ENCODE measurements at regions not wholly inside any gene's neighbourhood (a gene's known extent, or its start where the extent isn't known, plus 50 kb on each side); places are given as distances from the start of the nearest gene placed in this dataset.

- no peaks in the 10 kb centered on the region for H4K20me1 ChIP-seq (ENCODE audit: control insufficient read depth, extremely low read depth, insufficient read depth, low read length)
- no peak overlapping the region for H3K4me3 ChIP-seq (replicated peaks in 1 of 4; ENCODE audit: control extremely low read depth in 1 of 4, insufficient read depth in 1 of 4, low read depth in 3 of 4, low read length in 4 of 4)
- no peak overlapping the region for H3K4me2 ChIP-seq (ENCODE audit: extremely low read depth, insufficient read depth, low read length)
- no peak overlapping the region for H2AFZ ChIP-seq (ENCODE audit: low read length)
- no peak overlapping the region for H3K9ac ChIP-seq (ENCODE audit: insufficient read depth, low read length)
- TF ChIP-seq EZH2 (IDR thresholded peaks at IDR 0.05; ENCODE audit: low read length, missing control alignments) (no peak), CTCF (conservative IDR thresholded peaks at IDR 0.05 in 1 of 2, IDR thresholded peaks at IDR 0.05 in 1 of 2; ENCODE audit: low read depth in 1 of 2, low read length in 2 of 2) (no peak)
- no peaks in the 10 kb centered on the region for H3K79me2 ChIP-seq (ENCODE audit: control insufficient read depth, insufficient read depth, low read length)
- H3K27ac ChIP-seq (ENCODE audit: insufficient read depth, low read length) = no peak overlapping the region
- no peaks in the 10 kb centered on the region for H3K4me1 ChIP-seq (ENCODE audit: control insufficient read depth, extremely low read depth, insufficient read depth, low read length)
- no peaks in the 10 kb centered on the region for H3K36me3 ChIP-seq (ENCODE audit: control insufficient read depth, insufficient read depth, low read length)
- no peak for DNase-seq (ENCODE audit: low read depth in 2 of 2)
- H3K9me3 ChIP-seq (ENCODE audit: control insufficient read depth, insufficient read depth, low read depth, low read length) = no peaks in the 10 kb centered on the region
- peaks cover 4% of the 10 kb centered on the region for H3K27me3 ChIP-seq (ENCODE audit: control insufficient read depth, insufficient read depth, low read length)
Measured at GRCh38 chr17:77687921-77688320, 270.6 kb upstream of the TNRC6C start.

GRCh38 chr17:77688369-77688768 is 270.1 kb upstream of the TNRC6C start:
- no peaks in the 10 kb centered on the region for H3K9me3 ChIP-seq (ENCODE audit: control insufficient read depth, insufficient read depth, low read depth, low read length)
- no peaks in the 10 kb centered on the region for H3K79me2 ChIP-seq (ENCODE audit: control insufficient read depth, insufficient read depth, low read length)
- H4K20me1 ChIP-seq (ENCODE audit: control insufficient read depth, extremely low read depth, insufficient read depth, low read length) = no peaks in the 10 kb centered on the region
- no peak for DNase-seq (ENCODE audit: low read depth in 2 of 2)
- peaks cover 4% of the 10 kb centered on the region for H3K27me3 ChIP-seq (ENCODE audit: control insufficient read depth, insufficient read depth, low read length)
- H3K36me3 ChIP-seq (ENCODE audit: control insufficient read depth, insufficient read depth, low read length) = no peaks in the 10 kb centered on the region
- no peak overlapping the region for H3K9ac ChIP-seq (ENCODE audit: insufficient read depth, low read length)
- H3K4me2 ChIP-seq (ENCODE audit: extremely low read depth, insufficient read depth, low read length) = no peak overlapping the region
- H3K27ac ChIP-seq (ENCODE audit: insufficient read depth, low read length) = no peak overlapping the region
- H2AFZ ChIP-seq (ENCODE audit: low read length) = no peak overlapping the region
- no peak overlapping the region for H3K4me3 ChIP-seq (replicated peaks in 1 of 4; ENCODE audit: control extremely low read depth in 1 of 4, insufficient read depth in 1 of 4, low read depth in 3 of 4, low read length in 4 of 4)
- no peaks in the 10 kb centered on the region for H3K4me1 ChIP-seq (ENCODE audit: control insufficient read depth, extremely low read depth, insufficient read depth, low read length)
- TF ChIP-seq EZH2 (IDR thresholded peaks at IDR 0.05; ENCODE audit: low read length, missing control alignments) = no peak

DNA sequence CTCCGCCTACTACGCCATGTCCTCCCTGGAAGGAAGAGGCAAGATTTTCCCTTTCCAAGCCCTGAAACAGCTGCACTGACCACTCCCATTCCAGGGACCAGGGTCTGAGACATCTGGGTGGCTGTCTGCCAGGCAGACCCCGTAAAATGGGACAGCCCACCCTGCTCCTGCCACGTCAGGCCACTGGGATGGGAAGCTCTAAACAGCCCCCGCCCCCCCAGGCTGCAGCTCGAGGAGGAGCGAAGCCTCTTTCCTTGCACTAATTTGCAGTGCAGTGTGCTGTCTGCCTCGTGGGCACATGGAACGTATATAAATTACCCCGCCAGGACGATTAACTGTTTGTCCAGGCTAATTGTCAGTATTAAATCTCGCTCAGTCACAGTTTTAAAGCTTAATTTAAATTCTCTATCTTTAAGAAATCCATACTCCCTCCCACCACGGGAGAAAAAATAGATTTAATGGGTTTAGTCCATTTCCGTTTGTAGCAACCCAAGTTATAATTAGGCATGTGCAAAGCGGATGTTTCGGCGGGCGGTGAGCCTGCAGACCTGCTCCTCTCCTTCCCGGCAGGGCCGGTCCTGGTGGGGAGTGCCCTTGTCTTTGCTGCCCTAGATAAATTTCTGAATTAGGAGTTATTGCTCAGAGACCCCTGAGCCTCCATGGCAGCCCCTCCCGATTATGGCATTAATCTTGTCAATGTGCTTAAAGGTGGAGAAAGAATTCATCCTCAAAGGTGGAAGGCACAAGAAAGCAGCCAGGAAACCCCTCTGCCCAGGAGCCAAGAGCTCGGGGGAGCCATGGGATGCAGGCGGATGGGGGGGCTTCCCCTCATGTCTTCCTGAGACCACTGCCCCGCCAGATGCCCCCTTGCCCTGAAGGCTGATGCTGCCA is 268.0 kb upstream of the TNRC6C start:
- no peaks in the 10 kb centered on the region for H3K4me1 ChIP-seq (ENCODE audit: control insufficient read depth, extremely low read depth, insufficient read depth, low read length)
- H2AFZ ChIP-seq (ENCODE audit: low read length) = no peak overlapping the region
- no peak overlapping the region for H3K4me3 ChIP-seq (replicated peaks in 1 of 4; ENCODE audit: control extremely low read depth in 1 of 4, insufficient read depth in 1 of 4, low read depth in 3 of 4, low read length in 4 of 4)
- TF ChIP-seq EZH2 (IDR thresholded peaks at IDR 0.05; ENCODE audit: low read length, missing control alignments) (no peak), CTCF (conservative IDR thresholded peaks at IDR 0.05 in 1 of 2, IDR thresholded peaks at IDR 0.05 in 1 of 2; ENCODE audit: low read depth in 1 of 2, low read length in 2 of 2) (no peak)
- peaks cover 4% of the 10 kb centered on the region for H3K27me3 ChIP-seq (ENCODE audit: control insufficient read depth, insufficient read depth, low read length)
- H3K36me3 ChIP-seq (ENCODE audit: control insufficient read depth, insufficient read depth, low read length) = no peaks in the 10 kb centered on the region
- H3K4me2 ChIP-seq (ENCODE audit: extremely low read depth, insufficient read depth, low read length) = no peak overlapping the region
- no peaks in the 10 kb centered on the region for H3K9me3 ChIP-seq (ENCODE audit: control insufficient read depth, insufficient read depth, low read depth, low read length)
- no peaks in the 10 kb centered on the region for H3K79me2 ChIP-seq (ENCODE audit: control insufficient read depth, insufficient read depth, low read length)
- no peak overlapping the region for H3K27ac ChIP-seq (ENCODE audit: insufficient read depth, low read length)
- DNase-seq (ENCODE audit: low read depth in 2 of 2) = no peak
- no peaks in the 10 kb centered on the region for H4K20me1 ChIP-seq (ENCODE audit: control insufficient read depth, extremely low read depth, insufficient read depth, low read length)
- no peak overlapping the region for H3K9ac ChIP-seq (ENCODE audit: insufficient read depth, low read length)
